A549 (cell line): ENCODE measurements at regions not wholly inside any gene's neighbourhood (a gene's known extent, or its start where the extent isn't known, plus 50 kb on each side); places are given as distances from the start of the nearest gene placed in this dataset.

Experiments
- ATAC-seq, 2 experiments: fragments of 200-7000 bp in 1 of 2; fragments of >200 bp in 1 of 2; cut with Nextera tagmentation in 1 of 2; cut with Tn5 transposase in 1 of 2; 3 replicates each; pipeline versions ENCODE4 v1.8.0 to v1.9.1; 2018 to 2020; ENCODE audit warnings: mild to moderate bottlenecking in 1 of 2, moderate library complexity in 1 of 2
- CTCF ChIA-PET: fragments of 300-600 bp; sonication (Branson Sonifier 250); formaldehyde crosslinking; extraction: SDS; loops from one replicate; lab custom pipeline; 2021; ENCODE audit warnings: antibody characterized with exemption, inconsistent platforms; lab: Yijun Ruan, JAX
- POLR2A ChIA-PET: fragments of 350-600 bp; formaldehyde crosslinking; extraction: SDS; loops from one replicate; lab custom pipeline; 2021; ENCODE audit warnings: antibody characterized with exemption, inconsistent platforms; lab: Yijun Ruan, JAX
- DNase-seq, 2 experiments: peaks; one replicate each; pipeline versions ENCODE4 v3.0.0 to v3.0.0-alpha.2; 2011 to 2016; ENCODE audit warnings: low read depth in 1 of 2, low spot score in 1 of 2
- FAIRE-seq: peaks from 2 replicates; lab custom pipeline; 2011; peaks lifted over from hg19 to GRCh38; lab: Jason Lieb, UNC
- H3K27ac ChIP-seq, 2 experiments: fragments of >200 bp; sonication (Bioruptor Twin); formaldehyde crosslinking; 3 replicates each; pipeline ENCODE4 v1.5.1; 2016 to 2017
- H3K4me1 ChIP-seq: fragments of >200 bp; sonication (Bioruptor Twin); formaldehyde crosslinking; 3 replicates; pipeline ENCODE4 v1.6.1; 2016
- H3K4me2 ChIP-seq: fragments of >200 bp; sonication (Bioruptor Twin); formaldehyde crosslinking; 3 replicates; pipeline ENCODE4 v1.6.1; 2016
- H3K4me3 ChIP-seq: fragments of >200 bp; sonication (Bioruptor Twin); formaldehyde crosslinking; 3 replicates; pipeline ENCODE4 v1.5.1; 2016
- H3K9me3 ChIP-seq: fragments of >200 bp; sonication (Bioruptor Twin); formaldehyde crosslinking; 3 replicates; pipeline ENCODE4 v1.6.1; 2016
- BHLHE40 ChIP-seq: IDR thresholded peaks from 2 replicates; pipeline ENCODE4 v1.6.1; 2012; ENCODE audit warnings: low read depth, low read length, inconsistent platforms
- CBX8 ChIP-seq: fragments of 200-600 bp; sonication (generic); IDR thresholded peaks from 2 replicates; pipeline ENCODE4 v1.6.1; 2016
- CEBPB ChIP-seq, 2 experiments: fragments of >200 bp in 1 of 2; sonication (Bioruptor Twin) in 1 of 2; formaldehyde crosslinking in 1 of 2; IDR thresholded peaks; 2 replicates each; pipeline ENCODE4 v1.6.1; 2012 to 2016
- CHD2 ChIP-seq: fragments of 150-350 bp; IDR thresholded peaks from 2 replicates; pipeline ENCODE4 v1.6.1; 2014; ENCODE audit warnings: low read length; ENCODE audit not compliant: partially characterized antibody
- CHD4 ChIP-seq: fragments of 200-600 bp; sonication (generic); IDR thresholded peaks from 2 replicates; pipeline ENCODE4 v1.6.1; 2016; ENCODE audit warnings: antibody characterized with exemption, mild to moderate bottlenecking, borderline replicate concordance
- CTCF ChIP-seq: fragments of >200 bp; sonication (Bioruptor Twin); formaldehyde crosslinking; IDR thresholded peaks from 3 replicates; pipeline ENCODE4 v1.5.1; 2016
- EHF ChIP-seq: fragments of 250-450 bp; sonication (Bioruptor Pico); IDR thresholded peaks from 2 replicates; pipeline ENCODE4 v1.5.0; 2020; ENCODE audit warnings: mild to moderate bottlenecking
- EHMT2 ChIP-seq: fragments of 200-600 bp; sonication (generic); IDR thresholded peaks from 2 replicates; pipeline ENCODE4 v1.6.1; 2016; ENCODE audit warnings: antibody characterized with exemption, low read depth, mild to moderate bottlenecking, moderate library complexity
- ESRRA ChIP-seq: fragments of 150-350 bp; IDR thresholded peaks from 2 replicates; pipeline ENCODE4 v1.6.1; 2014; ENCODE audit warnings: mild to moderate bottlenecking, low read length, borderline replicate concordance
- FOSL2 ChIP-seq, 2 experiments: fragments of 450-650 bp in 1 of 2; fragments of >200 bp in 1 of 2; sonication (Bioruptor Twin) in 1 of 2; formaldehyde crosslinking; IDR thresholded peaks; 2 replicates each; pipeline versions ENCODE4 v1.5.0 to v1.6.1; 2016 to 2020; ENCODE audit warnings: mild to moderate bottlenecking in 1 of 2, moderate library complexity in 1 of 2
- GATA3 ChIP-seq: IDR thresholded peaks from 2 replicates; pipeline ENCODE4 v1.6.1; 2012; ENCODE audit warnings: borderline replicate concordance
- HEYL ChIP-seq: fragments of 250-450 bp; sonication (Bioruptor Pico); IDR thresholded peaks from 2 replicates; pipeline ENCODE4 v1.8.0; 2021; ENCODE audit warnings: mild to moderate bottlenecking, moderate library complexity
- HMGXB4 ChIP-seq: fragments of 250-450 bp; sonication (Bioruptor Pico); IDR thresholded peaks from 2 replicates; pipeline ENCODE4 v1.5.0; 2021; ENCODE audit warnings: mild to moderate bottlenecking, moderate library complexity, borderline replicate concordance
- HOXB5 ChIP-seq: fragments of 250-450 bp; sonication (Bioruptor Pico); IDR thresholded peaks from 2 replicates; pipeline ENCODE4 v1.5.0; 2020; ENCODE audit warnings: mild to moderate bottlenecking, moderate library complexity
- JUNB ChIP-seq: fragments of >200 bp; sonication (Bioruptor Twin); formaldehyde crosslinking; IDR thresholded peaks from 2 replicates; pipeline ENCODE4 v1.6.1; 2016
- KDM1A ChIP-seq: fragments of 200-600 bp; sonication (generic); IDR thresholded peaks from 2 replicates; pipeline ENCODE4 v1.6.1; 2016; ENCODE audit warnings: low read depth, mild to moderate bottlenecking
- NFE2L2 ChIP-seq: fragments of 150-350 bp; conservative IDR thresholded peaks from 2 replicates; pipeline ENCODE4 v1.6.1; 2014; ENCODE audit warnings: low read length
- NPAS2 ChIP-seq: fragments of 250-450 bp; sonication (Bioruptor Pico); IDR thresholded peaks from 2 replicates; pipeline ENCODE4 v1.8.0; 2022; ENCODE audit warnings: mild to moderate bottlenecking, moderate library complexity, borderline replicate concordance
- PBX3 ChIP-seq: IDR thresholded peaks from 2 replicates; pipeline ENCODE4 v1.6.1; 2012
- POLR2A ChIP-seq: IDR thresholded peaks from 2 replicates; pipeline ENCODE4 v1.6.1; 2012; ENCODE audit warnings: mild to moderate bottlenecking, low read length
- POLR2AphosphoS2 ChIP-seq: conservative IDR thresholded peaks from 2 replicates; pipeline ENCODE4 v1.6.1; 2012; ENCODE audit warnings: low read length, improper control_type of control experiment, inconsistent platforms
- RFX5 ChIP-seq: fragments of 450-650 bp; IDR thresholded peaks from 2 replicates; pipeline ENCODE4 v1.7.1; 2014; ENCODE audit warnings: antibody characterized with exemption, mild to moderate bottlenecking, moderate library complexity
- SMC3 ChIP-seq: fragments of >200 bp; sonication (Bioruptor Twin); formaldehyde crosslinking; IDR thresholded peaks from 3 replicates; pipeline ENCODE4 v1.6.1; 2018; ENCODE audit warnings: inconsistent platforms
- TP53 ChIP-seq: fragments of 250-450 bp; sonication (Bioruptor Pico); IDR thresholded peaks from 2 replicates; pipeline ENCODE4 v1.5.0; 2021; ENCODE audit warnings: mild to moderate bottlenecking, moderate library complexity
- ZC3H11A ChIP-seq: fragments of 450-650 bp; IDR thresholded peaks from 2 replicates; pipeline ENCODE4 v1.6.1; 2014; ENCODE audit warnings: antibody characterized with exemption, mild to moderate bottlenecking
- WGBS: methylation state at CpG from one replicate; pipeline ENCODE4 v1.1.6; 2017; ENCODE audit errors: missing lambda C conversion rate; 5-methylcytosine and 5-hydroxymethylcytosine counted together
- TF ChIP-seq, protein P1 (sequence below): IDR thresholded peaks from 2 replicates; pipeline ENCODE4 v1.6.1; 2012; ENCODE audit warnings: low read depth, borderline replicate concordance
- TF ChIP-seq, protein P2 (sequence below): fragments of 250-450 bp; sonication (Bioruptor Pico); IDR thresholded peaks from 2 replicates; pipeline ENCODE4 v1.5.0; 2020; ENCODE audit warnings: low read depth, mild to moderate bottlenecking, moderate library complexity

DNA sequence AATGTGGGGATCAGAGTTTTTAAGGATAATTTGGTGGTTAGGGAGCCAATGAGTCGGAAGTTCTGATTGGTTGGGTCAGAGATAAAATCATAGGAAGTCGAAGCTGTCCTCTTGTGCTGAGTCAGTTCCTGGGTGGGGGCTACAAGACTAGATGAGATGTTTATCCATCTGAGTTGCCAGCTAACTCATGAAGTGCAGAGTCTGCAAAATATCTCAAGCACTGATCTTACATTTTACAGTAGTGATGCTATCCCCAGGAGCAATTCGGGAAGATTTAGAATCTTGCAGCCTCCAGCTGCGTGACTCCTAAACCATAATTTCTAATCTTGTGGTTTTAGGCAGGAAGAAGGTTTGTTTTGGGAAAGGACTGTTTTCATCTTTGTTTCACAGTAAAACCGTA is 565.8 kb upstream of the SPANXN1 start (continued):
- TF ChIP-seq, protein P1, sequence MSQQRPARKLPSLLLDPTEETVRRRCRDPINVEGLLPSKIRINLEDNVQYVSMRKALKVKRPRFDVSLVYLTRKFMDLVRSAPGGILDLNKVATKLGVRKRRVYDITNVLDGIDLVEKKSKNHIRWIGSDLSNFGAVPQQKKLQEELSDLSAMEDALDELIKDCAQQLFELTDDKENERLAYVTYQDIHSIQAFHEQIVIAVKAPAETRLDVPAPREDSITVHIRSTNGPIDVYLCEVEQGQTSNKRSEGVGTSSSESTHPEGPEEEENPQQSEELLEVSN, result no peak
- TF ChIP-seq CEBPB (IDR thresholded peaks at IDR 0.05), result no peak

GRCh38 chrX:144683247-144683646 is 564.1 kb upstream of the SPANXN1 start:
- H3K4me1 ChIP-seq, result no peaks in the 10 kb centered on the region
- no peak overlapping the region for H3K4me3 ChIP-seq
- no peak overlapping the region for H3K4me2 ChIP-seq
- no peak for TF ChIP-seq CEBPB (IDR thresholded peaks at IDR 0.05)
- TF ChIP-seq RFX5, result no peak
- TF ChIP-seq PBX3, result no peak
- TF ChIP-seq, protein P2, sequence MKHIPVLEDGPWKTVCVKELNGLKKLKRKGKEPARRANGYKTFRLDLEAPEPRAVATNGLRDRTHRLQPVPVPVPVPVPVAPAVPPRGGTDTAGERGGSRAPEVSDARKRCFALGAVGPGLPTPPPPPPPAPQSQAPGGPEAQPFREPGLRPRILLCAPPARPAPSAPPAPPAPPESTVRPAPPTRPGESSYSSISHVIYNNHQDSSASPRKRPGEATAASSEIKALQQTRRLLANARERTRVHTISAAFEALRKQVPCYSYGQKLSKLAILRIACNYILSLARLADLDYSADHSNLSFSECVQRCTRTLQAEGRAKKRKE, result no peak
- no peak for TF ChIP-seq POLR2AphosphoS2
- no peak for TF ChIP-seq NPAS2 (CRISPR knock-in tag)
- no peak for TF ChIP-seq SMC3
- no peak for TF ChIP-seq HEYL
- no peak for TF ChIP-seq HMGXB4 (CRISPR knock-in tag)
- TF ChIP-seq GATA3, result no peak
- no peak for TF ChIP-seq ESRRA
- WGBS, result 15% methylated on average over 4 of the region's 4 CpGs
- ChIA-PET POLR2A (no interaction called here), CTCF (no interaction called here)
- no peak for ATAC-seq
- no peak for DNase-seq
- no peak overlapping the region for H3K27ac ChIP-seq
- FAIRE-seq, result no peak
- no peaks in the 10 kb centered on the region for H3K9me3 ChIP-seq

GRCh38 chrX:144709841-144710240 is 537.5 kb upstream of the SPANXN1 start:
- POLR2A ChIA-PET, result no interaction called here
- 3% methylated on average over 2 of the region's 2 CpGs for WGBS
- Histone ChIP-seq H3K4me2 (no peak overlapping the region), H3K4me3 (no peak overlapping the region), H3K4me1 (no peaks in the 10 kb centered on the region)
- CTCF ChIA-PET, result no interaction called here
- FAIRE-seq, result no peak
- TF ChIP-seq BHLHE40 (no peak), HEYL (no peak), POLR2AphosphoS2 (no peak), TP53 (CRISPR knock-in tag) (no peak), HOXB5 (CRISPR knock-in tag) (no peak), FOSL2 (IDR thresholded peaks at IDR 0.05) (no peak), FOSL2 (CRISPR knock-in tag; IDR thresholded peaks at IDR 0.05) (no peak), JUNB (no peak), CHD4 (no peak), KDM1A (no peak), CHD2 (no peak)
- TF ChIP-seq, all 56 proteins: peak for 0
- ATAC-seq (no peak), DNase-seq (no peak)
- H3K9me3 ChIP-seq, result no peaks in the 10 kb centered on the region
- H3K27ac ChIP-seq, result no peak overlapping the region

DNA sequence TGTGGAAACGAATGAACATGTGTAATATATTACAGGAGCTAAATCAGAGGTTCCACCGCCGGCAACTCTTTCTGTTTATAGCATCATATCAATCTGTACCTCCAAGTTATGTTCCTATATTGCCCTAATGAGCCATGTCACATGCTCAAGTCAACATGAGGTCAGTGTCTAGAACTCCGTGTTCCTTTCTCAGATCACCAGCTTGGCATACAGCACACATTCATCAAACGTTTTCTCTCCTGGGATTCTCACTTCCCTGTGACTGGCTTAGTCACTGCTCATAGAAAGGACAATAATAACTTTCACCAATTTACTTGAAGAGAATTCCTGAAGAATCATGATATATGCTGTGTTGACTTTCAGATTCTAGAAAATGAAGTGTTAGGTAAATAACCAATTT is 532.0 kb upstream of the SPANXN1 start:
- POLR2A ChIA-PET, result no interaction called here
- no peaks in the 10 kb centered on the region for H3K4me1 ChIP-seq
- no peaks in the 10 kb centered on the region for H3K9me3 ChIP-seq
- WGBS, result 28% methylated on average over 5 of the region's 5 CpGs
- H3K4me3 ChIP-seq, result no peak overlapping the region
- CTCF ChIA-PET, result no interaction called here
- ATAC-seq (no peak), FAIRE-seq (no peak), DNase-seq (no peak)
- no peak overlapping the region for H3K27ac ChIP-seq
- no peak overlapping the region for H3K4me2 ChIP-seq
- no peak for TF ChIP-seq EHF (CRISPR knock-in tag)
- TF ChIP-seq, protein P2, result no peak
- no peak for TF ChIP-seq CHD2
- no peak for TF ChIP-seq ZC3H11A
- no peak for TF ChIP-seq CTCF
- TF ChIP-seq EHMT2, result no peak
- TF ChIP-seq CBX8, result no peak
- no peak for TF ChIP-seq POLR2A
- no peak for TF ChIP-seq HOXB5 (CRISPR knock-in tag)
- no peak for TF ChIP-seq NFE2L2
- TF ChIP-seq, protein P1, result no peak
